Activated T-helper 2 cell treated with anti-CD3 and anti-CD28 coated beads, Interferon-gamma antibody, Interleukin-2, Interleukin-4, amounts not matched to agents 10 μg/mL and 5 μg/mL and 100 μg/mL, durations not matched to agents 14 hours and 24 hours and 36 hours (primary cell): ENCODE measurements at regions not wholly inside any gene's neighbourhood (a gene's known extent, or its start where the extent isn't known, plus 50 kb on each side); places are given as distances from the start of the nearest gene placed in this dataset.

Source experiments
- DNase-seq: peaks from one replicate; pipeline ENCODE4 v3.0.0; 2021; ENCODE audit warnings: low spot score
- H3K27ac Mint-ChIP-seq: one replicate; pipeline ENCODE4 v1.8.0; 2021; ENCODE audit warnings: mixed read lengths
- H3K27me3 Mint-ChIP-seq: one replicate; pipeline ENCODE4 v1.8.0; 2021; ENCODE audit warnings: low read depth, mixed read lengths
- H3K36me3 Mint-ChIP-seq: one replicate; pipeline ENCODE4 v1.8.0; 2021; ENCODE audit warnings: low read depth, mixed read lengths
- H3K4me1 Mint-ChIP-seq: one replicate; pipeline ENCODE4 v1.8.0; 2021; ENCODE audit warnings: low read depth, mixed read lengths
- H3K4me3 Mint-ChIP-seq: one replicate; pipeline ENCODE4 v1.8.0; 2021; ENCODE audit warnings: low read depth, mild to moderate bottlenecking, moderate library complexity, mixed read lengths
- H3K9me3 Mint-ChIP-seq: one replicate; pipeline ENCODE4 v1.8.0; 2021; ENCODE audit warnings: mixed read lengths
- intact Hi-C: fragments of 100-400 bp; cut with micrococcal nuclease; formaldehyde crosslinking; loops from one replicate; pipeline ENCODE4 v1.15.1; 2023

GRCh38 chr2:8132351-8132831, 549.5 kb upstream of the ID2 start:
- H3K27me3 Mint-ChIP-seq: no peaks in the 10 kb centered on the region
- peaks cover 13% of the 10 kb centered on the region for H3K9me3 Mint-ChIP-seq
- no peak overlapping the region for H3K4me3 Mint-ChIP-seq
- H3K36me3 Mint-ChIP-seq: peaks cover 6% of the 10 kb centered on the region
- DNase-seq: no peak
- intact Hi-C loops: no loop called here
- H3K27ac Mint-ChIP-seq: no peak overlapping the region
- peaks cover 4% of the 10 kb centered on the region for H3K4me1 Mint-ChIP-seq

GRCh38 chr2:8132879-8133278, 549.0 kb upstream of the ID2 start:
- Mint-ChIP-seq H3K27ac (no peak overlapping the region), H3K27me3 (no peaks in the 10 kb centered on the region)
- intact Hi-C loops: no loop called here

GRCh38 chr2:8133363-8133762, 548.5 kb upstream of the ID2 start:
- H3K4me1 Mint-ChIP-seq: peaks cover 4% of the 10 kb centered on the region
- H3K9me3 Mint-ChIP-seq: peaks cover 8% of the 10 kb centered on the region
- no peak overlapping the region for H3K4me3 Mint-ChIP-seq
- intact Hi-C loops: no loop called here
- no peaks in the 10 kb centered on the region for H3K27me3 Mint-ChIP-seq
- peaks cover 4% of the 10 kb centered on the region for H3K36me3 Mint-ChIP-seq
- DNase-seq: no peak
- H3K27ac Mint-ChIP-seq: no peak overlapping the region

More at GRCh38 chr2:8132879-8133278, 549.0 kb upstream of the ID2 start:
- DNase-seq: no peak
- H3K9me3 Mint-ChIP-seq: peaks cover 11% of the 10 kb centered on the region
- no peak overlapping the region for H3K4me3 Mint-ChIP-seq
- H3K36me3 Mint-ChIP-seq: peaks cover 6% of the 10 kb centered on the region
- peaks cover 4% of the 10 kb centered on the region for H3K4me1 Mint-ChIP-seq

GRCh38 chr2:8133913-8134472, 547.9 kb upstream of the ID2 start:
- H3K9me3 Mint-ChIP-seq: peaks cover 1% of the 10 kb centered on the region
- no peak overlapping the region for H3K27ac Mint-ChIP-seq
- H3K4me3 Mint-ChIP-seq: no peak overlapping the region
- no peaks in the 10 kb centered on the region for H3K27me3 Mint-ChIP-seq
- DNase-seq: no peak
- H3K36me3 Mint-ChIP-seq: no peaks in the 10 kb centered on the region
- intact Hi-C loops: no loop called here
- peaks cover 4% of the 10 kb centered on the region for H3K4me1 Mint-ChIP-seq

- no peaks in the 10 kb centered on the region for H3K36me3 Mint-ChIP-seq
- no peak overlapping the region for H3K27ac Mint-ChIP-seq
- intact Hi-C loops: no loop called here
- H3K4me1 Mint-ChIP-seq: peaks cover 4% of the 10 kb centered on the region
- no peaks in the 10 kb centered on the region for H3K9me3 Mint-ChIP-seq
- no peaks in the 10 kb centered on the region for H3K27me3 Mint-ChIP-seq
- no peak for DNase-seq
- no peak overlapping the region for H3K4me3 Mint-ChIP-seq
Observed at GRCh38 chr2:8134473-8134932, 547.4 kb upstream of the ID2 start.

- H3K27ac Mint-ChIP-seq: no peak overlapping the region
- no peaks in the 10 kb centered on the region for H3K36me3 Mint-ChIP-seq
- intact Hi-C loops: no loop called here
- peaks cover 4% of the 10 kb centered on the region for H3K9me3 Mint-ChIP-seq
- no peak for DNase-seq
- peaks cover 7% of the 10 kb centered on the region for H3K4me1 Mint-ChIP-seq
- H3K4me3 Mint-ChIP-seq: no peak overlapping the region
- H3K27me3 Mint-ChIP-seq: no peaks in the 10 kb centered on the region
Observed at GRCh38 chr2:8134985-8135682, 546.7 kb upstream of the ID2 start.

- Mint-ChIP-seq H3K27ac (no peak overlapping the region), H3K4me3 (no peak overlapping the region), H3K27me3 (no peaks in the 10 kb centered on the region), H3K36me3 (no peaks in the 10 kb centered on the region), H3K9me3 (peaks cover 4% of the 10 kb centered on the region), H3K4me1 (peaks cover 15% of the 10 kb centered on the region)
- no peak for DNase-seq
- intact Hi-C loops: no loop called here
Observed at GRCh38 chr2:8137801-8138200, 544.1 kb upstream of the ID2 start.

- no peak overlapping the region for H3K27ac Mint-ChIP-seq
- intact Hi-C loops: no loop called here
- DNase-seq: no peak
Observed at GRCh38 chr2:8138525-8138922, 543.3 kb upstream of the ID2 start.

GRCh38 chr2:8138923-8139667, 542.8 kb upstream of the ID2 start:
- H3K27me3 Mint-ChIP-seq: no peaks in the 10 kb centered on the region
- peaks cover 15% of the 10 kb centered on the region for H3K4me1 Mint-ChIP-seq
- no peak overlapping the region for H3K27ac Mint-ChIP-seq
- DNase-seq: no peak
- H3K4me3 Mint-ChIP-seq: no peak overlapping the region
- peaks cover 7% of the 10 kb centered on the region for H3K9me3 Mint-ChIP-seq
- intact Hi-C loops: no loop called here
- no peaks in the 10 kb centered on the region for H3K36me3 Mint-ChIP-seq

More at GRCh38 chr2:8138525-8138922, 543.3 kb upstream of the ID2 start:
- no peaks in the 10 kb centered on the region for H3K27me3 Mint-ChIP-seq
- H3K9me3 Mint-ChIP-seq: peaks cover 7% of the 10 kb centered on the region
- H3K4me3 Mint-ChIP-seq: no peak overlapping the region
- peaks cover 15% of the 10 kb centered on the region for H3K4me1 Mint-ChIP-seq
- no peaks in the 10 kb centered on the region for H3K36me3 Mint-ChIP-seq

- intact Hi-C loops: no loop called here
- DNase-seq: no peak
- Mint-ChIP-seq H3K27ac (no peak overlapping the region), H3K4me1 (peaks cover 18% of the 10 kb centered on the region), H3K4me3 (no peak overlapping the region), H3K36me3 (no peaks in the 10 kb centered on the region), H3K27me3 (no peaks in the 10 kb centered on the region), H3K9me3 (peaks cover 7% of the 10 kb centered on the region)
Observed at GRCh38 chr2:8139668-8140200, 542.1 kb upstream of the ID2 start.

- DNase-seq: no peak
- H3K27me3 Mint-ChIP-seq: no peaks in the 10 kb centered on the region
- no peak overlapping the region for H3K27ac Mint-ChIP-seq
- intact Hi-C loops: no loop called here
- H3K36me3 Mint-ChIP-seq: no peaks in the 10 kb centered on the region
- H3K4me3 Mint-ChIP-seq: no peak overlapping the region
- peaks cover 24% of the 10 kb centered on the region for H3K4me1 Mint-ChIP-seq
- peaks cover 7% of the 10 kb centered on the region for H3K9me3 Mint-ChIP-seq
Observed at GRCh38 chr2:8141079-8141707, 540.7 kb upstream of the ID2 start.

- no peak for DNase-seq
- no peaks in the 10 kb centered on the region for H3K27me3 Mint-ChIP-seq
- H3K27ac Mint-ChIP-seq: no peak overlapping the region
- H3K36me3 Mint-ChIP-seq: no peaks in the 10 kb centered on the region
- no peak overlapping the region for H3K4me3 Mint-ChIP-seq
- peaks cover 24% of the 10 kb centered on the region for H3K4me1 Mint-ChIP-seq
- H3K9me3 Mint-ChIP-seq: peaks cover 7% of the 10 kb centered on the region
- intact Hi-C loops: no loop called here
Observed at GRCh38 chr2:8141780-8142179, 540.1 kb upstream of the ID2 start.
